ENCODE measurements at regions not wholly inside any gene's neighbourhood (a gene's known extent, or its start where the extent isn't known, plus 50 kb on each side); places are given as distances from the start of the nearest gene placed in this dataset.
"Not testable (repeated sequence)": the region's sequence is repeated elsewhere in the genome, so short reads cannot be mapped to it uniquely, and the experiment has no call there.

- DNase-seq = no peak
Observed at GRCh38 chr15:79540551-79540950, 108.4 kb downstream of the MINAR1 start.

- no peak for DNase-seq
Observed at GRCh38 chr15:79541196-79541595, 109.1 kb downstream of the MINAR1 start.

- DNase-seq = no peak
Observed at GRCh38 chr15:79543097-79543496, 111.0 kb downstream of the MINAR1 start.

GRCh38 chr15:79549196-79549595 lies 117.1 kb downstream of the MINAR1 start:
- no peak for DNase-seq

- no peak for DNase-seq
Observed at GRCh38 chr15:79560384-79560783, 128.2 kb downstream of the MINAR1 start.

GRCh38 chr15:79561982-79562381 lies 129.8 kb downstream of the MINAR1 start:
- DNase-seq = no peak

GRCh38 chr15:79562403-79562815 lies 130.3 kb downstream of the MINAR1 start:
- DNase-seq = no peak

GRCh38 chr15:79562899-79563298 lies 130.8 kb downstream of the MINAR1 start:
- no peak for DNase-seq

GRCh38 chr15:79570004-79570403 lies 137.9 kb downstream of the MINAR1 start:
- DNase-seq = no peak

GRCh38 chr15:79572691-79573404 lies 140.7 kb downstream of the MINAR1 start:
- no peak for DNase-seq

- DNase-seq = not testable (repeated sequence)
Observed at GRCh38 chr15:79574431-79575273, 142.5 kb downstream of the MINAR1 start.

GRCh38 chr15:79582650-79583049 lies 150.5 kb downstream of the MINAR1 start:
- DNase-seq = no peak

GRCh38 chr15:79592126-79592525 lies 160.0 kb downstream of the MINAR1 start:
- DNase-seq = no peak

- no peak for DNase-seq
Observed at GRCh38 chr15:79593119-79593869, 161.2 kb downstream of the MINAR1 start.

- no peak for DNase-seq
Observed at GRCh38 chr15:79595306-79595705, 163.2 kb downstream of the MINAR1 start.

- DNase-seq = no peak
Observed at GRCh38 chr15:79595995-79596622, 164.0 kb downstream of the MINAR1 start.

- no peak for DNase-seq
Observed at GRCh38 chr15:79598639-79599038, 166.5 kb downstream of the MINAR1 start.

- DNase-seq = no peak
Observed at GRCh38 chr15:79601405-79602086, 169.4 kb downstream of the MINAR1 start.

- no peak for DNase-seq
Observed at GRCh38 chr15:79602180-79602579, 170.0 kb downstream of the MINAR1 start.

GRCh38 chr15:79602731-79603130 lies 170.6 kb downstream of the MINAR1 start:
- no peak for DNase-seq

- DNase-seq = no peak
Observed at GRCh38 chr15:79606831-79607355, 174.8 kb downstream of the MINAR1 start.

Data from T1000 (cell line).